H1 (cell line): ENCODE measurements at regions not wholly inside any gene's neighbourhood (a gene's known extent, or its start where the extent isn't known, plus 50 kb on each side); places are given as distances from the start of the nearest gene placed in this dataset.

Experiments used
- CTCF ChIA-PET: fragments of 300-600 bp; sonication (Branson Sonifier 250); formaldehyde crosslinking; loops from one replicate; lab custom pipeline; 2021; ENCODE audit not compliant: partially characterized antibody; lab: Charles Lee
- POLR2A ChIA-PET: fragments of 300-600 bp; sonication (Branson Sonifier 250); formaldehyde crosslinking; loops from one replicate; lab custom pipeline; 2021; ENCODE audit warnings: inconsistent platforms; ENCODE audit not compliant: partially characterized antibody; lab: Charles Lee
- DNase-seq, 2 experiments: peaks; one replicate each; pipeline versions ENCODE4 v3.0.0 to v3.0.0-alpha.2; 2010 to 2022; ENCODE audit warnings: low spot score in 2 of 2, low read depth in 1 of 2, mixed read lengths in 1 of 2
- FAIRE-seq: peaks from 2 replicates; lab custom pipeline; 2011; peaks lifted over from hg19 to GRCh38; lab: Jason Lieb, UNC
- H2AFZ ChIP-seq: 2 replicates; pipeline ENCODE4 v1.8.1; 2012; ENCODE audit warnings: low read length, inconsistent platforms
- H2AK5ac ChIP-seq: 2 replicates; pipeline ENCODE4 v1.6.1; 2013; ENCODE audit warnings: low read depth, low read length
- H2BK120ac ChIP-seq: replicated peaks from 2 replicates; pipeline ENCODE3; 2013; ENCODE audit warnings: low read depth, low read length, inconsistent platforms
- H2BK12ac ChIP-seq: 2 replicates; pipeline ENCODE4 v1.6.1; 2013; ENCODE audit warnings: low read depth, low read length
- H2BK15ac ChIP-seq: 2 replicates; pipeline ENCODE4 v1.6.1; 2013; ENCODE audit warnings: low read length
- H2BK20ac ChIP-seq: 2 replicates; pipeline ENCODE4 v1.6.1; 2013; ENCODE audit warnings: low read length
- H2BK5ac ChIP-seq: 2 replicates; pipeline ENCODE4 v1.6.1; 2013; ENCODE audit warnings: low read depth, low read length
- H3K14ac ChIP-seq: 2 replicates; pipeline ENCODE4 v1.6.1; 2013; ENCODE audit warnings: inconsistent platforms; ENCODE audit not compliant: insufficient read length
- H3K18ac ChIP-seq: 2 replicates; pipeline ENCODE4 v1.6.1; 2013; ENCODE audit warnings: low read length; ENCODE audit errors: extremely low read depth
- H3K23ac ChIP-seq: 2 replicates; pipeline ENCODE4 v1.6.1; 2013; ENCODE audit warnings: inconsistent platforms; ENCODE audit not compliant: insufficient read length
- H3K23me2 ChIP-seq: 2 replicates; pipeline ENCODE4 v1.6.1; 2013; ENCODE audit warnings: low read depth, low read length
- H3K27ac ChIP-seq: 2 replicates; pipeline ENCODE4 v1.6.1; 2011; ENCODE audit warnings: low read depth, low read length, inconsistent platforms
- H3K27me3 ChIP-seq, 4 experiments: replicated peaks in 1 of 4; 1 replicate in 1 of 4; 2 replicates in 3 of 4; pipeline versions ENCODE4 v1.6.1 to v1.8.1; 2011 to 2013; ENCODE audit warnings: low read length in 3 of 4, mild to moderate bottlenecking in 3 of 4, inconsistent platforms in 2 of 4, mixed read lengths in 2 of 4, moderate library complexity in 1 of 4; ENCODE audit not compliant: control insufficient read depth in 3 of 4, insufficient read depth in 3 of 4; ENCODE audit errors: extremely low read depth in 1 of 4
- H3K36me3 ChIP-seq, 4 experiments: 2 replicates each; pipeline versions ENCODE4 v1.6.1 to v1.8.1; 2011 to 2013; ENCODE audit warnings: mild to moderate bottlenecking in 4 of 4, low read length in 3 of 4, moderate library complexity in 2 of 4, control low read depth in 1 of 4, inconsistent platforms in 1 of 4; ENCODE audit not compliant: insufficient read depth in 4 of 4, control insufficient read depth in 2 of 4
- H3K4ac ChIP-seq: replicated peaks from 2 replicates; pipeline ENCODE3; 2013; ENCODE audit warnings: low read length, low read depth, mixed read lengths, inconsistent platforms; ENCODE audit not compliant: insufficient read length
- H3K4me1 ChIP-seq, 4 experiments: replicated peaks in 1 of 4; 1 replicate in 1 of 4; 2 replicates in 3 of 4; pipeline versions ENCODE4 v1.6.1 to v1.8.1; 2011 to 2013; ENCODE audit warnings: low read length in 3 of 4, inconsistent platforms in 2 of 4, mixed read lengths in 1 of 4; ENCODE audit not compliant: insufficient read depth in 4 of 4, control insufficient read depth in 3 of 4
- H3K4me2 ChIP-seq, 2 experiments: 2 replicates each; pipeline versions ENCODE4 v1.6.1 to v1.8.1; 2011 to 2013; ENCODE audit warnings: low read depth in 2 of 2, low read length in 2 of 2, control low read depth in 1 of 2, inconsistent platforms in 1 of 2, mild to moderate bottlenecking in 1 of 2; ENCODE audit not compliant: insufficient read depth in 1 of 2
- H3K4me3 ChIP-seq, 4 experiments: fragments of 200-600, 300-600 bp in 1 of 4; sonication (generic), shearing (Covaris generic), sonication (Bioruptor Twin) in 1 of 4; 2 replicates each; pipeline versions ENCODE4 v1.5.1 to v1.8.1; 2011 to 2016; ENCODE audit warnings: low read length in 4 of 4, low read depth in 3 of 4, control low read depth in 2 of 4, inconsistent platforms in 2 of 4, mild to moderate bottlenecking in 2 of 4, mixed read lengths in 1 of 4, moderate library complexity in 1 of 4; ENCODE audit not compliant: insufficient read depth in 2 of 4; ENCODE audit errors: extremely low read depth in 1 of 4
- H3K56ac ChIP-seq: replicated peaks from 2 replicates; pipeline ENCODE3; 2013; ENCODE audit warnings: low read depth, mild to moderate bottlenecking, mixed read lengths, low read length, inconsistent platforms; ENCODE audit not compliant: insufficient read length
- H3K79me1 ChIP-seq: 2 replicates; pipeline ENCODE4 v1.6.1; 2013; ENCODE audit warnings: low read depth, low read length, control low read depth
- H3K79me2 ChIP-seq, 2 experiments: 2 replicates each; pipeline versions ENCODE4 v1.6.1 to v1.8.1; 2012 to 2013; ENCODE audit warnings: low read length in 2 of 2, mild to moderate bottlenecking in 2 of 2, inconsistent platforms in 1 of 2; ENCODE audit not compliant: insufficient read depth in 2 of 2, control insufficient read depth in 1 of 2
- H3K9ac ChIP-seq, 4 experiments: replicated peaks in 1 of 4; 1 replicate in 1 of 4; 2 replicates in 3 of 4; pipeline versions ENCODE4 v1.6.1 to v1.8.1; 2011 to 2013; ENCODE audit warnings: low read depth in 3 of 4, low read length in 3 of 4, control low read depth in 2 of 4, mild to moderate bottlenecking in 2 of 4, moderate library complexity in 2 of 4, inconsistent platforms in 1 of 4; ENCODE audit errors: extremely low read depth in 1 of 4
- H3K9me3 ChIP-seq, 2 experiments: 2 replicates each; pipeline versions ENCODE4 v1.6.1 to v1.8.1; 2012 to 2013; ENCODE audit warnings: mild to moderate bottlenecking in 2 of 2, moderate library complexity in 2 of 2, control low read depth in 1 of 2, inconsistent platforms in 1 of 2, low read depth in 1 of 2, low read length in 1 of 2, mixed read lengths in 1 of 2; ENCODE audit not compliant: insufficient read depth in 2 of 2
- H4K20me1 ChIP-seq, 2 experiments: replicated peaks in 1 of 2; 2 replicates each; pipeline versions ENCODE3 to v1.8.1; 2011 to 2013; ENCODE audit warnings: inconsistent platforms in 2 of 2, low read length in 2 of 2, mild to moderate bottlenecking in 1 of 2; ENCODE audit not compliant: insufficient read depth in 2 of 2, control insufficient read depth in 1 of 2
- H4K5ac ChIP-seq: 2 replicates; pipeline ENCODE4 v1.6.1; 2013; ENCODE audit warnings: low read length, low read depth, mixed read lengths, inconsistent platforms; ENCODE audit not compliant: insufficient read length
- H4K8ac ChIP-seq: 2 replicates; pipeline ENCODE4 v1.8.0; 2013; ENCODE audit warnings: mild to moderate bottlenecking, moderate library complexity, low read length, inconsistent platforms; ENCODE audit not compliant: insufficient read depth; ENCODE audit errors: extremely low read depth
- H4K91ac ChIP-seq: replicated peaks from 2 replicates; pipeline ENCODE3; 2013; ENCODE audit warnings: low read length, mixed read lengths, inconsistent platforms; ENCODE audit not compliant: insufficient read length
- NRF1 ChIP-seq: IDR thresholded peaks from 2 replicates; pipeline ENCODE4 v1.6.1; 2011; ENCODE audit warnings: mild to moderate bottlenecking, low read depth, low read length, improper control_type of control experiment
- RAD21 ChIP-seq, 2 experiments: IDR thresholded peaks in 1 of 2; conservative IDR thresholded peaks in 1 of 2; 2 replicates each; pipeline ENCODE4 v1.6.1; 2011; ENCODE audit warnings: low read depth in 2 of 2, low read length in 2 of 2, improper control_type of control experiment in 1 of 2, inconsistent platforms in 1 of 2, mild to moderate bottlenecking in 1 of 2, moderate library complexity in 1 of 2
- WGBS, 2 experiments: shearing (Covaris generic) in 1 of 2; methylation state at CpG; one replicate each; pipeline versions ENCODE4 v1.1.6 to v1.1.7; 2013 to 2015; ENCODE audit warnings: low lambda C conversion rate in 2 of 2, mixed read lengths in 2 of 2, inconsistent platforms in 1 of 2, low coverage in 1 of 2, missing lambda C conversion rate in 1 of 2; ENCODE audit not compliant: insufficient replicate concordance in 2 of 2, insufficient coverage in 1 of 2, insufficient read length in 1 of 2; ENCODE audit errors: extremely low coverage in 1 of 2, missing lambda C conversion rate in 1 of 2; 5-methylcytosine and 5-hydroxymethylcytosine counted together

DNA sequence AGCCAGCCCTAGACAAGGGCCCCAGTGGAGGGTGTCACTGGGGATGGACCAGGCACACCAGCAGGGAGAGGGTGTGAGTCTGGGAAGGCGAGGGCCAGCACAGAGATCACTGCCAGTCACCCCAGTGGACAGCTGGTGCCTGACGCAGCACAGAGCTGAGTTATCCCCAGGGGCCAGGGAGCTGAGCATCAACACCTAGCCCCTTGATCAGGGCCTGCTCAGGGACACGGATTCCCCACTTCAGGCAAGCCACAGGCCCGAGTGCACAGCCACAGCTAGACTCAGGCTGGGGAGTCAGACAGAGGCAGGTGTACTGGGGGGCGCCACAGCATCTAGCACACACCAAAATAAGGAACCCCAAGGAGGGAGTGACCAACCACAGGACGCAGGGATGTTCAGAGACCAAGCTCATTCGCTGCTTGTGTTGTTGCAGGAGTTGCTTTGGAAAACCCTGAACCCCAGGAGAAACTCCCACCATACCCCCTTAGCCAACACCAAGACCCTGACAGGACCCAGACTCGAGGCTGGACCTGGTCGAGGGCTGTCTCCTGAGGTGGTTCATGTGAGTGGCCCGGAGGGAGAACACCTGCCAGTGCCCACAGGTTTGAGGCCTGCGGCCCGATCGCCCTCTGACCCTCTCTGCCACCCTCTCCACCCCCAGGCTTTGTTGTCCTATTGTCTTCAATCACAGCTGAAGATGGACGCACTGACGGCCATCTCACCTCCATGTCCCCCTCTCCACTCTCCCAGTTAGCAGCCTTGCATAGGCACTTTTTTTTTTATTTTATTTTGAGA lies 146.8 kb downstream of the TPRA1 start:
- DNase-seq: peak in 1 of 2 experiments; percentile 36
- Histone ChIP-seq H3K23me2 (0 out of 2 replicates have a peak, but pooled peaks cover 1% of the 10 kb centered on the region), H4K5ac (no peak overlapping the region), H3K4me3 (no peak overlapping the region), H2BK20ac (no peak overlapping the region), H3K27me3 (no peaks in the 10 kb centered on the region), H3K4ac (no peak overlapping the region), H2BK120ac (no peak overlapping the region), H4K8ac (0 out of 2 replicates have a peak overlapping the region, but pooled peaks have one; percentile 2), H3K56ac (no peak overlapping the region), H3K79me2 (no peaks in the 10 kb centered on the region), H3K9me3 (no peaks in the 10 kb centered on the region), H3K14ac (no peak overlapping the region), H2BK5ac (no peak overlapping the region), H4K20me1 (no peaks in the 10 kb centered on the region), H2BK15ac (no peak overlapping the region), H3K27ac (no peak overlapping the region), H3K79me1 (no peaks in the 10 kb centered on the region), H2AK5ac (no peak overlapping the region), H3K9ac (no peak overlapping the region), H3K23ac (no peak overlapping the region), H3K36me3 (no peaks in the 10 kb centered on the region), H3K4me1 (no peaks in the 10 kb centered on the region), H3K18ac (no peak overlapping the region), H4K91ac (no peak overlapping the region), H2BK12ac (no peak overlapping the region), H2AFZ (no peak overlapping the region), H3K4me2 (no peak overlapping the region)
- WGBS, 2 experiments: 90% methylated on average over 14 of the region's 15 CpGs; no CpG with 5 or more reads in 1 of the 2 experiments
- ChIA-PET POLR2A (interaction anchor here (1.5 kb wide), 1 partner anchor 9 kb away, joined by 3 read pairs; no protein-coding TSS in a partner anchor), CTCF (interaction anchor here (1.2 to 2.2 kb wide), 3 partner anchors 9 to 29 kb away, joined by 3 to 6 read pairs (median 6); no protein-coding TSS in a partner anchor)
- no peak for FAIRE-seq
- TF ChIP-seq NRF1: no peak
- no peak for TF ChIP-seq RAD21 (IDR thresholded peaks at IDR 0.05 in 1 of 2, conservative IDR thresholded peaks at IDR 0.05 in 1 of 2; ENCODE audit: low read depth in 2 of 2, low read length in 2 of 2)
